Upper lobe of left lung (tissue), 4 donors: ENCODE measurements at regions not wholly inside any gene's neighbourhood (a gene's known extent, or its start where the extent isn't known, plus 50 kb on each side); places are given as distances from the start of the nearest gene placed in this dataset.

Experiments used
- EP300 ChIP-seq, 4 donors: sonication (generic); formaldehyde crosslinking; IDR thresholded peaks; one replicate each; pipeline ENCODE4 v1.5.1; 2017; ENCODE audit warnings: antibody characterized with exemption in 4 of 4, control low read depth in 2 of 4
- POLR2AphosphoS5 ChIP-seq, 2 donors: sonication (generic); formaldehyde crosslinking; IDR thresholded peaks; one replicate each; pipeline ENCODE4 v1.5.1; 2017; ENCODE audit warnings: antibody characterized with exemption in 2 of 2
- TF ChIP-seq, protein P1 (sequence below), 6 experiments: fragments of 450-650 bp in 4 of 6; fragments of 200-600 bp in 2 of 6; sonication (generic) in 2 of 6; IDR thresholded peaks; one replicate each; pipeline ENCODE4 v1.5.1; 2016 to 2019; ENCODE audit warnings: antibody characterized with exemption in 6 of 6

DNA sequence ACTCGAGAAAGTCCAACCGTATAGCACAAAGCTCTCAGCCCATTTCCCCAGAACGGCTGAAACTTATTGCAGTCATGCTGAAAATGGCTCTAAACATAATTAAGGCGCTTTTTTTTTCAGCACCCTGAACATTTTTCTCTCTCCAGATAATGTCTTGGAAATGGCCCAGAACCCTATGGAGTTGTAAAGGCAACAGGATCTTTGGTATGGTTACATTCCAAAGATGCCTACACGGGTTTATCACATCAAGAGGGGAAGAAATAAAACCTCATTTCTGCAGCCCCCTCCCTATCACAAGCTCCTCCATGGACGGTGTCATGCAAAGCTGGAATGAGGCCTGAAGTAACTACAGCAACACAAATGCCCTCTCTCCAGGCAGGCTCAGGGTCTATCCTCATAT is 126.4 kb upstream of the GALNT2 start:
- no peak for TF ChIP-seq EP300 (IDR thresholded peaks at IDR 0.05)
- no peak for TF ChIP-seq POLR2AphosphoS5 (IDR thresholded peaks at IDR 0.05)
- TF ChIP-seq, protein P1, sequence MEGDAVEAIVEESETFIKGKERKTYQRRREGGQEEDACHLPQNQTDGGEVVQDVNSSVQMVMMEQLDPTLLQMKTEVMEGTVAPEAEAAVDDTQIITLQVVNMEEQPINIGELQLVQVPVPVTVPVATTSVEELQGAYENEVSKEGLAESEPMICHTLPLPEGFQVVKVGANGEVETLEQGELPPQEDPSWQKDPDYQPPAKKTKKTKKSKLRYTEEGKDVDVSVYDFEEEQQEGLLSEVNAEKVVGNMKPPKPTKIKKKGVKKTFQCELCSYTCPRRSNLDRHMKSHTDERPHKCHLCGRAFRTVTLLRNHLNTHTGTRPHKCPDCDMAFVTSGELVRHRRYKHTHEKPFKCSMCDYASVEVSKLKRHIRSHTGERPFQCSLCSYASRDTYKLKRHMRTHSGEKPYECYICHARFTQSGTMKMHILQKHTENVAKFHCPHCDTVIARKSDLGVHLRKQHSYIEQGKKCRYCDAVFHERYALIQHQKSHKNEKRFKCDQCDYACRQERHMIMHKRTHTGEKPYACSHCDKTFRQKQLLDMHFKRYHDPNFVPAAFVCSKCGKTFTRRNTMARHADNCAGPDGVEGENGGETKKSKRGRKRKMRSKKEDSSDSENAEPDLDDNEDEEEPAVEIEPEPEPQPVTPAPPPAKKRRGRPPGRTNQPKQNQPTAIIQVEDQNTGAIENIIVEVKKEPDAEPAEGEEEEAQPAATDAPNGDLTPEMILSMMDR (IDR thresholded peaks at IDR 0.05) = no peak
